HG03139 (cell line): ENCODE measurements at regions not wholly inside any gene's neighbourhood (a gene's known extent, or its start where the extent isn't known, plus 50 kb on each side); places are given as distances from the start of the nearest gene placed in this dataset.
"Not testable (repeated sequence)": the region's sequence is repeated elsewhere in the genome, so short reads cannot be mapped to it uniquely, and the experiment has no call there.

Experiments used
- ATAC-seq: cut with Tn5 transposase; IDR thresholded peaks from one replicate; pipeline ENCODE4 v1.9.1; 2021; ENCODE audit not compliant: unreplicated experiment

DNA sequence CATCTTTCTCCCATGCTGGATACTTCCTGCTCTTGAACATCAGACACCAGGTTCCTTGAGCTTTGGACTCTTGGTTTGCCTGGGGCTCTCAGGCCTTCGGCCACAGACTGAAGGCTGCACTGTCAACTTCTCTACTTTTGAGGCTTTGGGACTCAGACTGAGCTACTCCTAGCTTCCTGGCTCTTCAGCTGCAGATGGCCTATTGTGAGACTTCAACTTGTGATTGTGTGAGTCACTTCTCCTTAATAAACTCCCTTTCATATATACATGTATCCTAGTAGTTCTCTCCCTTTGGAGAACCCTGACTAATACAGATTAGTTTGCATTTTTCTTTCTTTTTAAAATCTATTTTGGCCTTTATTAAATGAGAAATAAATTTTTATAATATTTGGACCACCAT lies 276.2 kb upstream of the SEMA3C start:
- no peak for ATAC-seq

DNA sequence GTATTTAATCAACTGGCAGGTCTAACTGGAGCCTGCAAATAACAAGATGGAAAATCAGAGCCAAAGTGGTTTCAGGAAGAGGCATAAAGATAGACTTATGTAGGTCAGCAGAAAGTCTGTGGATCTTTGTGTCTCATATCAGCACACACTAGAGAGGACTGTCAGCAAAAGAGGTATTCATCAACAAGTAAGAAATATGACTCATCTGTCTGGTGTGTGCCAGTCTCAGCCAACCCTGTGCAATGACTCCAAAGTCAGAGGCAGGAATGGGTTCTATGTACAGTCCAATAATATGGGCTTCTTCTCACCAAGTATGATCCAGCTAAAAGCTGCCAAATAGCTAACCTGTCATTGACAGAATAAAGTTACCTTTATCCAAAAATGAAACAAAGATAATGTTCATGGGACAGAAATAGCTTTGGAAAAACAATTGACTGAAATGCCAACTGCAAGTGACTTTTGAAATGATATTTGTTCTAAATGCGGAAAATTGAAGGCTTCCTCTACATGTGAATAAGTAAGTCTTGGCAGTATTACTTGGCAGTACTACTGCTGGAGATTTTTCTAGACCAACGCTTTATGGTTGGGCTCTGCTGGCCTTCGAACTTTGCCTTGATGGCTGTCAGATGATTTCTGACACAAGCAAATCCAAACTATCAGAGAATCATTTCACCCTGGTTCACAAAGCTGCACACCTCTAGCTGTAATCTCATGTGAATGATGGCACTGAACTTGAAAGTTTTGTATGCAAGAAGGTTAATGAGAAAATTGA lies 272.3 kb upstream of the SEMA3C start:
- no peak for ATAC-seq

DNA sequence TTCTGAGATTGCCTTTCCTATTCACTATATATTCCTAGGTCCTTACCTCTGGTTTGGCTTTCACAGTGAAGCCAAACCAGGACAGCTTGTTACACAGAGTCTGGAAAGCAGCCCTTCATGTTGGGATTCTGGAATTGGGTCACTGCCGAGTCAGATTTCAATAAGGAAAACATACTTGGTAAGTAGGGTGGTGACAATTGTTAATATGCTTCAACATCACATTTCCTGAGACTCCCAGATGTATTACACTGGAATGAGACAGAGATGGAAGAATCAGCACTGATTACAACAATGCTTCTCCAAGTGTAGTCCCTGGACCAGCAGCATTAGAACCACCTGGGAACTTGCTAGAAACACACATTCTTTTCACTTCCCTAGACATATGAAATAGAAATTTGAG lies 268.9 kb upstream of the SEMA3C start:
- no peak for ATAC-seq

DNA sequence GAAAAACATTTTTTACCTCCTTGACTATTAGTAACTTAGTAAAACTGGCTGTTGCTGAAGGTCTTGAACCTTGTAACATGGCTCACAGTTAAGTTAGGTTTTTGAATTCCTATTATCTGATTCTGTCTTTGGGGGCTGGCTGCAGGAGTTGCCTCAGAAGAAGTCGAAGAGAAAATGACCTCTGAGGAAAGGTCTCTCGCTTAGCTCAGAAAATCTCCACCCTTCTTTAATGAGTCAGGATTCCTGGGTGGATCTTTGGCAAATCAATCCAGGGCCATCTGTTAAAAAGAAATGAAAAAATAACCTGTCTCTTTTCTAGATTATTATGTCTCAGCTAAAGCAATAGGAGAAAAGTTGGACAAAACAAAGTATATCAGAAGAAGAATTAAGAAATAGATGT lies 267.8 kb upstream of the SEMA3C start:
- no peak for ATAC-seq

DNA sequence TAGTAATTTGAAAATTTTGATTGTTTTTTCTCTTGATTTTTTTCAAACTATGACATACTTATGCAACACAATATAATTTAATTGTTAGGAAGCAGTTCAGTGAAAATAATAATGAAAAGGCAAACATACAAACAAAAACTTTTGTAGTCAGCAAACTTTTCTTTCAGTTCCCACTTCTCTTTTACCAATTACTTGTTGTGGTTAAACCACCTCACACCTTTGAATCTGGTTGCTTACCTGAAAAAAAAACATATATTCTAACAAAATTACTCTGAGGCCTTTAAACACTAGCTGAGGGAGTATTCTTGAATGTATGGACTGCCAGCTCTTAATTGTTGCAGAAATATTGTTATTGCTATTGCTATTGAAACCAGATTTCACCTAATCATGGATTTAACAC lies 266.2 kb upstream of the SEMA3C start:
- ATAC-seq, result no peak

DNA sequence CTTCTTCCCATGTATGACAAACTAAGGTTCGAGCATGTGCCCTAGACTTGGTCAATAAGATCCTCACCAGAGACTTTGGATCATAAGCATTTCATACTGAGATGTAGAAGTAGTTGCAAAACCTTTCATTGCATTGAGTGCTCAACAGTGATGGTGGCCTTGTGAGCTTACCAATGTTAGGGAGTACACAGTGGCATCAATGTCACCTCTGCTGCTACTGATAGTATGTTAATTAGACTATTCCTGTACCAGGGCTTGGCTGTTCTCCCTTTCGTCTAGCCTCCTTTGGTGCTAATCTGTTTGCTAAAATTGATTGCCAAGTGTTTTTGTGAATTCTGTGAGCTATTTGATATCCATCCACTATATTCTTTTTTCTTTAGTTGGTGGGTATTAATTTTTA lies 264.5 kb upstream of the SEMA3C start:
- no peak for ATAC-seq

DNA sequence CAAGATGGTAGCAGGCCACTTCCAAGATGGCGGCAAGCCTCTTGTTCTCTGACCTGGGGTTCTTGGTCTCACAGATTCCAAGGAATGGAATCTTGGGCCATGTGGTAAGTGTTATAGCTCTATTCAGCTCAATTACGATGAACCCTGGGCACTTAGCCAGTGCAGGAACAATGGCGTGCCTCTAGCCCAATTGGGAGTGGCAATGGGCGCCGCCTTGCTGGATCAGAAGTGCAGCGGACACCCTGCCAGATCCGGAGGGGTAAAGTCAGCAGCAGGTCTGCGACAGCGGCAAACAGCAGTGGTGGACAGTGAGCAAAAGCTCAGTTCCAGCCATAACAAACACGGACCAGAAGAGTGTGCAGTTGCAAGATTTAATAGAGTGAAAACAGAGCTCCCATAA lies 263.2 kb upstream of the SEMA3C start:
- ATAC-seq, result not testable (repeated sequence)

DNA sequence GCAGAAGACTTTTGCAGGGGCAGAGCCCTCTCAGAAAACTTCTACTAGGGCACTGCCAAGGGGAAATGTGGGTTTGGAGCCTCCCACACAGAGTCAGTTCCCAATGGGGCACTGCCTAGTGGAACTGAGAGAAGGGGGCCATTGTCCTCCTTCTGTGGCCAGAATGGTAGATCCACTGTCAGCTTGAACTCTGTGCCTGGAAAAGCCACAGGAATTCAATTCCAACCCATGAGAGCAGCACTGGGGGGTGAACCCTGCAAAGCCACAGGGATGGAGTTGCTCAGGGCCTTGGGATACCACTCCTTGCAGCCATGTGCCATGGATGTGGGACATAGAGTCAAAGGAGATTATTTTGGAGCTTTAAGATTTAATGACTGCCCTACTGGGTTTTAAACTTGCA lies 262.2 kb upstream of the SEMA3C start:
- ATAC-seq, result no peak

DNA sequence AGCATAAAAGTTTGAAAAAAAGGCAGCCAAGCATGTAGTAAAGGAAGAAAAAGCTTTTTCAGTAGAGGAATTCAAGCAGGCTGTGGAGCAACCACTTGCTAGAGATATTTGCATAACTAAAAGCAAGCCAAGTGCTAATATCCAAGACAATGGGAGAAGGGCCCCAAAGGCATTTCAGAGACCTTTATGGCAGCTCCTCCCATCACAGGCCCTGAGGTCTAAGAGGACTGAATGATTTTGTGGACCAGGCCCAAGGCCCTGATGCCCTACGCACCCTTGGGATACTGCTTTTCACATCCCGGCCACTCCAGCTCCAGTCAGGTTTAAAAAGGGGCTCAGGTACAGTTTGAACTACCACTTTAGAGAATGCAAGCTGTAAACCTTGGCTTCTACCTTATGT lies 261.7 kb upstream of the SEMA3C start:
- no peak for ATAC-seq

DNA sequence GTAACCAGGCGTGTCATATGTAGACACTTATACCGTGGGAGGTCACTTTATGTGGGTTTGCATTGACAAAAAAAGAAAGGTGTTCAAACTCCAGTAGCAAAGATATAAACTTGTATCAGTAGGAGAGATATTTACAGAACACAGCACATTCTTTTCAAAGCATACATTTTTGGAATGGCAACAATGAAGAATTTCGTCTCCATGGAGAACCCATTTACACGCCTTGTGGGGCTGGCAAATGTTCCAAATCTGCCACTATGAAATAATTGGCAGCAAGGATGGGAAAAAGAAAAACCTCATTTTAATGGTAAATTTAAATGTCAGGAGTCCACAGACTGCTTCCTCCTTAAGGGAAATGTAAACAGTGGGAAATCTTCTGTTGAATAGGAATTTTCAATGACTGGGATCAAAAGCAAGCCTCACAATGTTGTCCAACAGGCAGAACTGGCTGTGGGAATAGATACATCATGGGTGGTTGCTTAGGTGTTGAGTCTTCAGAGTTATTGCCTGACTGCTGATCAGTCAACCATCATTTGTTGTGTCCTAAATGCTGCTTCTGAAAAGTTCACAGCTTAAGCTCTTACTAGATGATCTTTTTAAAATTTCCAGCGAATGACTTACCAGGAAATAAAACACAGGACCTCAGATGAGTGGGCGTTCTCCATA lies 256.6 kb upstream of the SEMA3C start:
- no peak for ATAC-seq

DNA sequence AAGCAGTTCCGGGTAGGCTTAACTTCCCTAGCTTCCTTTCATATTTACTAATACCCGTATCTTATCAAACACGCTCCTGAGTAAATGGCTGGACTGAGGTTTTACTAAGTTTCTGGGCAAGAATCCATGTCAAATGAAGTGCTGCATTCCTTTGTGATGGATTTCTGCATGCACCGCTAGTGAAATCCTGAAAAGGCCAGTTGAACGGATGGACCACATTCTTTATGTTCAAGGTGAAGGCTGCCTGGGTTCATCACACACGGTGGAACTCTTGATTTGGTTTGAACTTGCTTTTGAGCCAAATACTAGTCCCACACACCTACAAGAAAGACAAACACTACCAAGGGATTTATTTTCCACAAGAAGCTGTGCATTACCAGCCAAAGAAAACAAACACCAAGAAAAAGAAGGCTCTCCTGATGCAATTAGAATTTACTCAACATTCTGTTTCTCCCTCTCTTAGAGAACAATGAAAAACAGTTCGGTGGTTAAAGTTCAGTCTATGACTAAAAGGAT lies 255.0 kb upstream of the SEMA3C start:
- ATAC-seq, result no peak

DNA sequence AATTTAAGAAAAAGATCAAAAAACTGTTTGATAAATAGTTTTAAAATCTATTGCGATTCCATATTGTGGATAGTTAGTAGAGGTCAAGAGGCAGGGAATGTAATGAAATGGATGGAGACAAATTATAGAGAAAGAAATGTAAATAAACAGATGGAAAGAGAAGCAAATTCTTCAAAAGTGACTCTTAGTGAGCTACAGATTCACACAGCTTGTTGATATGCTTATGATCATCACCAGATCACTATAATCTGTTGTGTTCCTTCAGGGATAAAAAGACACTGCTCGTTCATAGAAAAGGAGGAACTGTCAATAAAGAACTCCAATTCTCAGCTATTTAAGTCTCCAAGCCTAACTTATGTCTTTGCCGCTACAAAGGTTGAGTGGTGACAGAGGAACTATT lies 251.4 kb upstream of the SEMA3C start:
- ATAC-seq, result no peak

DNA sequence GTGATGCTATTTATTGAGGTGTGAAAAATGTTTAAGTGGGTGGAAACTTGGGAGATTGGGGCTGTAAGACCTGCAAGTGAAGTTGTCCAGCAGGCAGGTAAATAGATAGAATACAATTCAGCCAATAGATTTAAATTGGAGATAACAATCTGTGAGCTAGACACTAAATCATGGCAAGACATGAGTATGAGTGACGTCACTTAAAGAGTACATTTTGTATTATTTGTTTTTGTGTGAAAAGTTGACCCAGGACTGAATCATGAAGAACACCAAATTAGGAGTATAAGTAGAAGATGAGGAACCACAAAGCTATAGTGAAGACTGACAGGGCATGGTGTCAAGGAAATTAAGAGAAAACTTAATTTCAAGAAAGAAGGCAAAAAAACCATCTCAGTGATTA lies 249.1 kb upstream of the SEMA3C start:
- ATAC-seq, result no peak

DNA sequence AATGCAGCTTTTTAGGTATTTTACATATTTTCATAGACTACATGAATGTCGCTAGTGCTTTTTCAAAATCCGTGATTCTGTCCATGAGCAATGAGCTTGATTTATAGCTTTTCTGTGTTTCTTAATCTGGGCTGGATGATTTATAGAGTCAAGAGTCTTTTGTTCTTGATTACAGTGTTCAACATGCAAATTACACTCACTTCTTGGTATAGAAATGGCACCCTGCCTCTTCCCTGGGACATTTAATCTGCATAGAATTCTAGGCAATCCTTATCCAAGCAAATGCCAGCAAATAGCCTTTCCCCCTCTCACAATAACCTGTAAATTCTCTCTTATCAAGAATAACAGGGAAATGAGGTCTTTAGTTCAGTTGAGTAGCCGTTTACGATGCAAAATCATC lies 246.2 kb upstream of the SEMA3C start:
- ATAC-seq, result no peak

DNA sequence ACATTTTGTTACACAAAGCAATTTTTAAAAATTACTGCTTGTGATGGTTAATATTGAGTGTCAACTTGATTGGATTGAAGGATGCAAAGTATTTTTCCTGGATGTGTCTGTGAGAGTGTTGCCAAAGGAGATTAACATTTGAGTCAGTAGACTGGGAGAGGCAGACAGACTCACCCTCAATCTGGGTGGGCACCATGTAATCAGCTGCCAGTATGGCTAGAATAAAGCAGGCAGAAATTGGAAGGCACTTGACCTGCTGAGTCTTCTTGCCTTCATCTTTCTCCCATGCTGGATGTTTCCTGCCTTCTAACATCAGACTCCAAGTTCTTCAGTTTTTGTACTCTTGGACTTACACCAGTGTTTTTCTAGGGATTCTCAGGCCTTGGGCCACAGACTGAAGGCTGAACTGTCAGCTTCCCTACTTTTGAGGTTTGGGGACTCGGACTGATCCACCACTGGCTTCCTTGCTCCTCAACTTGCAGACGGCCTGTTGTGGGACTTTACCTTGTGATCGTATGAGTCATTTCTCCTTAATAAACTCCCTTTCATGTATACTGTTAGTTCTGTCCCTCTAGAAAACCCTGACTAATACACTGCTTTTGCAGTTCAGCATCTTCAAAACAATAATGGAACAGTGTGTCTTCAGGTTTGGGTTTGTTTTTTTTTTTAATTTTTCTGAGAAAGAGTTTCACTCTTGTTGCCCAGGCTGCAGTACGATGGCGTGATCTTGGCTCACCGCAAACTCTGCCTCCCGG lies 244.1 kb upstream of the SEMA3C start:
- ATAC-seq, result no peak

DNA sequence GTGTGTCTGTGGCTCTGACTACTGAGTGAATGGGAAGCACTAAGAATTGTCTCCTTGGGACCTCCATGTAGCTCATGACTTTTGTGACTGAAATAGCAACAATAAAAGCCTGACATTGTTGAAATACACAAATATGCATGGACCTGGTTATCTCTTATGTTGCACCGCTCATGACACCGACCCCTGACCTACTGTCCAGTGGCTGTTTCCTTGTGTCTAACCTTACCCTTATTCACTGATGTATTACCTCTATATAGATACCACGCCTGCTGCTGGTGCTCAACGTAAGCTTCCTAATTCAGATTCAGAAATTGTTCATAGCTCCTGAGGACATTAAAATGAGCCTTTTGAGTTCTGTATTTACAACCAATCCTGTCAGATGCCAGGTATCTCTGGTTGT lies 243.4 kb upstream of the SEMA3C start:
- no peak for ATAC-seq

DNA sequence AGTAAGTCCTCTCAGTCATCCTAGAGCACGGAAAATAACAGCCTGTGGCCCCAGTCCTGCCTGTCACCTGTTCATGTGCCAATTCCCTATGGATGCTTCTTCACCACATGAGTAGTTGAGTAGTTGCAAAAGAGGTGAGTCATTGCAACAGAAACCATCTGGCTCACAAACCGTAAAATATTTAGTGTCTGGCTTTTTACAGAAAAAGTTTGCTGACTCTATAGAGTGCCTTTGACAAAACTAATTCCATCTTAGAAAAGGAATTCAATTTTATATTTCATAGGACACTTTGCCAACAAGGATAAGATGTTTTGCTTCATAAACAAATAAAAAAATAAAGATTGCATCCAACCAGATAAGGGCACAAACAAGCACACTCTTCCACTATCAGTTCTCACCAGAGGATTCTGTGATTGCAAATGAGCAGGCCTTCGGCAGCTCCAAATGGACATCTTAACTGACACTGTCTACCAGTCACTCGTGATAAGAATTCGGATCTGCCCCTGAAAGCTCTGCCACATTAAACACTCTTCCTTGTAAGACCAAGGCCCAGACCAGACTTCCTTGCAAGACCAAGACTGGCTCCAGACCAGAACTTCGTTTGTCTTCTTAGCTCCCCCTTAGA lies 242.7 kb upstream of the SEMA3C start:
- ATAC-seq, result no peak

DNA sequence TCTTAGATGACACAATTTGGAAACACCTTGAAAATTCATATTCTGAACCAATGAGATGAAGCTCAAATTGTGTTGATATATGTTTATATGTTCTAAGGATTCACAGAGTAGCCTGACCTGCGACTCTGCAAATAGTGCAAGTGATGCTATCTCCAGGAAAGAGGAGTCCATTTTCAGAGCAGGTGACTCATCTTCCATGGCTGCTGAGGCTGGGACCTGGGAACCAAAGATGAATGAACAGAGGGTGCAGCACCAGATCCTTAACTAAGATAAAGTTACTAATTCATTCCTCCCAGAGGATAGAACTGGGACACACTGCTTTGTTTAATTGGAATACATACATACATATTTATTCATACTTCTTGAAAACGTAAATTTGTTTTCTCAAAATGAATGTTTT lies 240.6 kb upstream of the SEMA3C start:
- ATAC-seq, result no peak

DNA sequence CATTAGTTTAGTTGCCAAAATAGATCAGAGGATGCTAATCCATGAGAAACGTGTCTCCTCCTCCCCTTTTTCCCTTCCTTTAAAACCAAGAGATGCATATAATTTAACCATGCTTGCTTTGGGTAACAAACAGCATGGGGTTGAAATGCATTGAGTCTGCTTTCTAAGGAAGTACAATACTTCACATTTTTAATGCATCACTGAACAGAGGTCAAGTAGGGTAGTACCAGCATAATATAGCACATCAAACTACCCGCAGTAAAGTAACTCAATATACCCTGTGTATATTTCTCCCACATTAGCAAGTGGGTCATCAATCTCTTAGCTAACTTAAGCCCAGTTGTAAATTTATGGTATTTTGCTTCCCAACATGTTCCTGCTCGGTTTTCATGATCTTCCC lies 239.3 kb upstream of the SEMA3C start:
- no peak for ATAC-seq

DNA sequence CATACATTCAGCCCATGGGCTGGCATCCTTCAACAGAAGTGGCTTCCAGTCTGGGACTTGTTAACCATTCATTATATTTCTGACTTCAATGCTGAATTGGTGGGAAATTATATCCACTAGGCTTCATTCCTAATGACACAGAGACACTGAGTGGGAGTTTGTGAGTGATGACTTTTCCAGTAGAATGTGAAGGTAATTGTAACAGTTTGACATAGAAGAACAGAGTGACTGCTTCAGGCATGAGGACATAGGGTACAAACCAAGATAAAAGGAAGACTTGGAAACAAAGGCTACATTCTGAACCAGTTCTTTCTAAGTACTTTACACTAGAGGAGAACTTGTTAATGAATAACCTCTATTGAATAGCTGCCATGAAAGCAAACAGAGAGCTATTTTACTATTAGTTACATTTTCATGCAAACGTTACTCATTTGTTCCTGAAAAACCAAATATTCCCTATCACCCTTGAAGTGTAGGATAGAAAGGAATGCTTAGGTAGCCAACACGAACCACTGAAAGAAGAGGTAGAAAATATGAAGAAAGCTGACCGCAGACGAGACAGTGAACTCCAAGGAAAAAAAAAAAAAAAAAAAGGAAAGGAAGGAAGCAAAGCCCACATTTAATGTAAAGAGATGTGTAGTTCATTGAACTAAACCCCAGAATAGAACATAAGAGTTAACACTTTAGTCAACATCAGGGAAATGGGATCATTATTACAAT lies 237.0 kb upstream of the SEMA3C start:
- ATAC-seq, result no peak

DNA sequence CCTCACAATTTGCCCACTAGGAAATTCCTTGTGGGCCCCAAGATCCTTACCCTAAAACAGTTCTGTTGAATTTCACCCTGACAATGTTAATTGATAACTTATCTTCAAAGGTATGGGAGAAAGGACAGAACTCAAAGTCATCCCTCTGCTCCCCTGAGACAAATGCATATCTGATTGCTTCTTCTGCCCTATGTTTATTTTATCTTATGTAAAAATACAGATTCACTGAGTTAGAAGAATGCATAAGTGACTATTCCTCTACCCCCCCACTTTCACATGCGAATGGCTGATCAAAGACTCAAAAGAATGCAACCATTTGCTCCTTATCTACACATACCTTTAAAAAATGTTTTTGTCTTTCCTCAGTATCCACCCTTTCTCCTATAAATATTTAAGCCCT lies 235.7 kb upstream of the SEMA3C start:
- no peak for ATAC-seq
